Mesendoderm (in vitro differentiated cells): ENCODE measurements at regions not wholly inside any gene's neighbourhood (a gene's known extent, or its start where the extent isn't known, plus 50 kb on each side); places are given as distances from the start of the nearest gene placed in this dataset.

ENCODE experiments used
- DNase-seq: peaks from one replicate; pipeline ENCODE4 v3.0.0; 2013
- H2AK5ac ChIP-seq: 2 replicates; pipeline ENCODE4 v1.6.1; 2013; ENCODE audit warnings: low read length, inconsistent platforms
- H2BK120ac ChIP-seq: 2 replicates; pipeline ENCODE4 v1.6.1; 2013; ENCODE audit warnings: low read depth, mild to moderate bottlenecking, low read length, moderate library complexity, mixed read lengths
- H2BK15ac ChIP-seq: replicated peaks from 2 replicates; pipeline ENCODE4 v1.6.1; 2013; ENCODE audit warnings: low read depth, mild to moderate bottlenecking, moderate library complexity
- H2BK5ac ChIP-seq: 2 replicates; pipeline ENCODE4 v1.6.1; 2013; ENCODE audit warnings: low read length, inconsistent platforms
- H3K18ac ChIP-seq: 2 replicates; pipeline ENCODE4 v1.6.1; 2013; ENCODE audit warnings: mild to moderate bottlenecking, low read length, mixed read lengths
- H3K23ac ChIP-seq: one replicate; pipeline ENCODE4 v1.6.1; 2013; ENCODE audit warnings: low read length
- H3K27ac ChIP-seq: 2 replicates; pipeline ENCODE4 v1.5.1; 2013; ENCODE audit warnings: low read depth, mild to moderate bottlenecking, inconsistent platforms, low read length, moderate library complexity
- H3K27me3 ChIP-seq: 2 replicates; pipeline ENCODE4 v1.6.1; 2013; ENCODE audit warnings: low read length, control low read depth, mild to moderate bottlenecking, inconsistent platforms; ENCODE audit not compliant: insufficient read depth, poor library complexity
- H3K36me3 ChIP-seq: 2 replicates; pipeline ENCODE4 v1.6.1; 2013; ENCODE audit warnings: low read length, inconsistent platforms; ENCODE audit not compliant: control insufficient read depth, insufficient read depth
- H3K4ac ChIP-seq: one replicate; pipeline ENCODE4 v1.6.1; 2013; ENCODE audit warnings: low read depth, mild to moderate bottlenecking, low read length, moderate library complexity
- H3K4me1 ChIP-seq: 2 replicates; pipeline ENCODE4 v1.6.1; 2013; ENCODE audit warnings: low read depth, low read length, inconsistent platforms; ENCODE audit not compliant: control insufficient read depth
- H3K4me2 ChIP-seq: 2 replicates; pipeline ENCODE4 v1.6.1; 2013; ENCODE audit warnings: low read length
- H3K4me3 ChIP-seq: 2 replicates; pipeline ENCODE4 v1.5.1; 2013; ENCODE audit warnings: mild to moderate bottlenecking, low read length
- H3K56ac ChIP-seq: one replicate; pipeline ENCODE4 v1.6.1; 2013; ENCODE audit warnings: low read length
- H3K79me1 ChIP-seq: 2 replicates; pipeline ENCODE4 v1.6.1; 2013; ENCODE audit warnings: low read length, inconsistent platforms
- H3K79me2 ChIP-seq: 2 replicates; pipeline ENCODE4 v1.6.1; 2013; ENCODE audit warnings: mild to moderate bottlenecking, low read length; ENCODE audit not compliant: control insufficient read depth, insufficient read depth
- H3K9ac ChIP-seq: 2 replicates; pipeline ENCODE4 v1.6.1; 2013; ENCODE audit warnings: low read length, inconsistent platforms
- H4K5ac ChIP-seq: one replicate; pipeline ENCODE4 v1.6.1; 2013; ENCODE audit warnings: low read length
- H4K8ac ChIP-seq: one replicate; pipeline ENCODE4 v1.6.1; 2013; ENCODE audit warnings: low read depth, mild to moderate bottlenecking, control low read depth, low read length, moderate library complexity
- WGBS: extraction: QIAGEN DNeasy Blood & Tissue Kit; methylation state at CpG from one replicate; pipeline ENCODE4 v1.1.7; 2013; ENCODE audit warnings: low lambda C conversion rate, missing lambda C conversion rate; ENCODE audit not compliant: insufficient coverage; ENCODE audit errors: extremely low coverage; 5-methylcytosine and 5-hydroxymethylcytosine counted together

DNA sequence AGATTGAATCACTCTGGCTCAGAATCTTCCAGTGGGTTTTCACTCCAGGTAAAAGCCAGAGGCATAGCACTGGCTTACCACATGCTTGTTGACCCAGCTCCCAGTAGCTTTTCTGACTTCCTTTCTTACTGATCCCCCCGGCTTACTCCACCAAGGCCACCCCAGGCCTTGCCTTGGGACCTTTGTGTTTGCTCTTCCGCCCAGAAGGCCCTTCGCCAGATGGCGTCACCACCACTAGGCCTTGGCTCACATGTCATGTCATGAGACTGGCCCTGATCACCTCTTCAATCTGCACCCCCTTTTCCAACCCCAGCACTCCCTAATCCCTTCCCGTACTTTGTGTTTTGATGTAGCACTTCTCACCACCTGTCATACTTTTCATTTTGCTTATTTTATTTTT is 98.5 kb upstream of the UMPS start:
- Histone ChIP-seq H3K18ac (no peak overlapping the region), H3K9ac (no peak overlapping the region), H2BK15ac (no peak overlapping the region), H4K5ac (no peak overlapping the region), H3K4me2 (no peak overlapping the region), H3K4ac (no peak overlapping the region), H3K36me3 (no peaks in the 10 kb centered on the region), H3K23ac (no peak overlapping the region), H3K56ac (no peak overlapping the region), H2AK5ac (no peak overlapping the region), H4K8ac (no peak overlapping the region), H3K79me1 (no peaks in the 10 kb centered on the region), H2BK5ac (no peak overlapping the region), H3K79me2 (no peaks in the 10 kb centered on the region), H3K4me3 (no peak overlapping the region), H3K27me3 (no peaks in the 10 kb centered on the region), H3K27ac (no peak overlapping the region), H2BK120ac (no peak overlapping the region), H3K4me1 (peaks cover 3% of the 10 kb centered on the region)
- WGBS, result no CpG with 5 or more reads among the region's 5 CpGs
- DNase-seq, result no peak

DNA sequence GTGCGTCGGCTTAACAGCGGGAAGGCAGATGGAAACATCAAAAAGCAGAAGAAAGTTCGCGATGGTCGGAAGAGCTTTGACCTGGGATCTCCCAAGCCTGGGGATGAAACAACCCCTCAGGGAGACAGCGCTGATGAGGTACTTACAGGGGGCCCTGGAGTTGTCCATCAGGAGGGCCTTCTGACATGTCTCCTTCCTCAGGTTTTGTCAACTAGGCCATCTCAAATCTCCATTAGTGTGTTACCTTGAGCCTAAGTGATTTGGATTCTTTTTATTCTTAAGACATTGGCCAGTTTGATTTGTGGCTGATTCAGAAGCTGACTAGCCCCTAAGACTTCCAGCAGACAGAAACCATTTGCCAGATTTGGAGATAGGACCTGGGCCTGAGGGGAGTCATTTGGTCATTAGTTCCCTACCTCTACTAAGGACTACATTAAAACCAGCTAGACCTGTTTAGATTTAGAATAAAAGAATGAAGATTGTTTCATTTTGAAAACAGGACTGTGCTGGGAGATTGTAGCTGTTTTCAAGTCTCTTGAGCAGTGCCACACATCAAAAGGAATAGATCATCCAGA is 97.6 kb upstream of the UMPS start:
- H3K79me2 ChIP-seq, result no peaks in the 10 kb centered on the region
- no peak overlapping the region for H3K4me3 ChIP-seq
- WGBS, result no CpG with 5 or more reads among the region's 7 CpGs
- H3K36me3 ChIP-seq, result no peaks in the 10 kb centered on the region
- H3K4me2 ChIP-seq, result no peak overlapping the region
- H3K27ac ChIP-seq, result no peak overlapping the region
- H3K4ac ChIP-seq, result no peak overlapping the region
- H3K18ac ChIP-seq, result no peak overlapping the region
- no peak overlapping the region for H3K23ac ChIP-seq
- no peak overlapping the region for H2BK5ac ChIP-seq
- peaks cover 2% of the 10 kb centered on the region for H3K4me1 ChIP-seq
- H4K8ac ChIP-seq, result no peak overlapping the region
- H2BK120ac ChIP-seq, result no peak overlapping the region
- H3K27me3 ChIP-seq, result no peaks in the 10 kb centered on the region
- DNase-seq, result no peak
- H2BK15ac ChIP-seq, result no peak overlapping the region
- no peak overlapping the region for H2AK5ac ChIP-seq
- H3K79me1 ChIP-seq, result no peaks in the 10 kb centered on the region
- no peak overlapping the region for H4K5ac ChIP-seq
- H3K56ac ChIP-seq, result no peak overlapping the region
- H3K9ac ChIP-seq, result no peak overlapping the region

DNA sequence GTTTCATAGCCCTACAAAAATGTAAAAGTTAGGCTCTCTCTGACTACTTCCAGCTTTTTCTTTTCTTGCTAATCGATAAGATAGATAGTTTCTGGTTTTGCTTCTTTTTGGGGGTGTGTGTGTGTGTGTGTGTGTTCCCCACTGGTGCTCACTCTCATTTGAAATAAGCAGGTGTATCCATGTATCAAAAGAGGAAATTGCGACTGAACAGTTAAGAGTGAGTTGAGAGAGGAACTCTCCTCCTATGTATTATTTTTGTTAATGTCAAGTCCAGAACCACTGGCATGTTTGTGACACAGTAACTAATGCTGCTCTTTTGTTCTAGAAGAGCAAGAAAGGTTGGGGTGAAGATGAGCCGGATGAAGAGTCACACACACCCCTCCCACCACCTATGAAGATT is 96.7 kb upstream of the UMPS start:
- no peaks in the 10 kb centered on the region for H3K79me2 ChIP-seq
- no peaks in the 10 kb centered on the region for H3K27me3 ChIP-seq
- no peaks in the 10 kb centered on the region for H3K36me3 ChIP-seq
- no peak overlapping the region for H2BK15ac ChIP-seq
- H3K56ac ChIP-seq, result no peak overlapping the region
- no CpG with 5 or more reads among the region's 3 CpGs for WGBS
- no peak overlapping the region for H3K23ac ChIP-seq
- no peak overlapping the region for H3K18ac ChIP-seq
- H3K79me1 ChIP-seq, result no peaks in the 10 kb centered on the region
- H2AK5ac ChIP-seq, result no peak overlapping the region
- no peak overlapping the region for H2BK120ac ChIP-seq
- DNase-seq, result no peak
- no peak overlapping the region for H3K4me2 ChIP-seq
- no peak overlapping the region for H3K9ac ChIP-seq
- H2BK5ac ChIP-seq, result no peak overlapping the region
- no peak overlapping the region for H4K8ac ChIP-seq
- no peak overlapping the region for H3K27ac ChIP-seq
- no peak overlapping the region for H3K4me3 ChIP-seq
- no peak overlapping the region for H3K4ac ChIP-seq
- no peak overlapping the region for H4K5ac ChIP-seq
- peaks cover 2% of the 10 kb centered on the region for H3K4me1 ChIP-seq

DNA sequence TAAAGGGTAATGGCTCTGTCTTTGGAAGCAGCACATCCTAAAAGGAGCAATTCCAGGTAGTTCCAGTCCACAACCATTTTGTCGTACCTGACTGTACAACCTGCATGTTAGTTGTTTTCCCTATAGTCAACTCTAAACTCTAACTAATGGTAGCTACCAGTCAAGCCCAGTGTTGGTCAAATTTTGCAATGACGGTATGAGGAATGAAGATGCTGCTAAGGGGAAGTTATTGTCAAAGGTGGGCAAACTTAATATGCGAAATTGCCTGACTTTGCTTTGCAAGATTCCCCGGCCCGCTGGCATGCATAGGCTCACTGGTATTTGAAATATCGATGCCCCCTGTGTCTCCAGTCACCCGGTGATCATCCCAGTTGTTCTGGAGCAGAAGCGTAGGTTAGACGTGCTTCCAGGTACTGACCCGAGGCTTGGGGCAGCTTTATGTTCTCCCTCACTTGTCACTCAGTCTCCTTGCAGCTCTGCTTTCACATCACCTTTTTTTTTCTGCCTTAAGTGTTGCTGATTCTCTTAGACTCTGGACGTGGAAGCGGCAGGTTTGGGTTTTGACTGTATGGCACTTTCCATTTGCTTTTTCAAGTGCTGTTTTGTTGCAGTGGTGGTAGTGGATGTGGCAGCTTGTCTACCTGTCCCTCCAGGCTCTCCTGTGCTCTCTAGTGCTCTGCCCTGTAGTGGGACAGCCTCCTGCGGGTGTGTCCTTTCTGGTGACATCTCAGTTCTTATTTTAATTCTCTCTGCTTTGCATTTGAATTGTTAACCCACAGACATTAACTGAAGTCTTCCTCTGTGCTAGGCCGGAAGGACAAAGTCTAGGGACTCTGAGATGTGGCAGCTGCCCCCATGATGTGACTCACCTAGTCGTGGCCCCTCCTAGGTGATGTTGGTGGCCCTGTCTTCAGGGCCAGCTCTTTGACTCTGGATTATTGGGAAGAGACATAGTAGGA is 95.8 kb upstream of the UMPS start:
- Histone ChIP-seq H3K36me3 (no peaks in the 10 kb centered on the region), H3K4ac (no peak overlapping the region), H3K23ac (no peak overlapping the region), H3K4me1 (no peaks in the 10 kb centered on the region), H4K5ac (no peak overlapping the region), H3K27ac (no peak overlapping the region), H4K8ac (no peak overlapping the region), H3K79me2 (no peaks in the 10 kb centered on the region), H3K9ac (no peak overlapping the region), H3K56ac (no peak overlapping the region), H3K4me2 (no peak overlapping the region), H2BK5ac (no peak overlapping the region), H3K4me3 (no peak overlapping the region), H3K27me3 (no peaks in the 10 kb centered on the region), H3K79me1 (no peaks in the 10 kb centered on the region), H2BK15ac (no peak overlapping the region), H3K18ac (no peak overlapping the region), H2BK120ac (no peak overlapping the region), H2AK5ac (no peak overlapping the region)
- DNase-seq, result no peak
- WGBS, result no CpG with 5 or more reads among the region's 15 CpGs

DNA sequence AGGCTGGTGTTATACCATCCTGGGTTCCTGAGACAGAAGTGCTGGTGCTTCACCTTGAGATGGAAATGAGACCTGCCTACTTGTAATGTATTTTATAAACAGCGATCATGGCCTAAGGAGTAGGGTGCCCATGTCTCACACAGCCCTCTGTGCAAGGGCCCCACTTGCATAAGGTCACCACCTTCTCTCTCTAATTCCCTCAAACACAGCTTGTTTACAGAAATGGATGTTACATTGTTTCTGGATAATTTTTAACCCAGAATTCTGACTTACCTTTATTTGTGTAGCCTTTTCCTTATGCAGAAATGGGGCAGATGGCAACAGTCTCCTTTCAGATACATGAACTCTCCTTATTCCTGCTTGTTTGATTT is 95.1 kb upstream of the UMPS start:
- Histone ChIP-seq H3K4me2 (no peak overlapping the region), H4K5ac (no peak overlapping the region), H3K27me3 (no peaks in the 10 kb centered on the region), H3K9ac (no peak overlapping the region), H3K23ac (no peak overlapping the region), H3K36me3 (no peaks in the 10 kb centered on the region), H3K4ac (no peak overlapping the region), H3K79me1 (no peaks in the 10 kb centered on the region), H2AK5ac (no peak overlapping the region), H3K4me3 (no peak overlapping the region), H2BK5ac (no peak overlapping the region), H4K8ac (no peak overlapping the region), H2BK15ac (no peak overlapping the region), H3K56ac (no peak overlapping the region), H3K79me2 (no peaks in the 10 kb centered on the region), H2BK120ac (no peak overlapping the region), H3K27ac (no peak overlapping the region), H3K18ac (no peak overlapping the region), H3K4me1 (no peaks in the 10 kb centered on the region)
- no CpG with 5 or more reads among the region's 1 CpG for WGBS
- no peak for DNase-seq
